GM19467 (cell line): ENCODE measurements at regions not wholly inside any gene's neighbourhood (a gene's known extent, or its start where the extent isn't known, plus 50 kb on each side); places are given as distances from the start of the nearest gene placed in this dataset.

Experiments used
- ATAC-seq: cut with Tn5 transposase; IDR thresholded peaks from one replicate; pipeline ENCODE4 v1.9.1; 2021; ENCODE audit warnings: mild to moderate bottlenecking, moderate library complexity; ENCODE audit not compliant: unreplicated experiment

GRCh38 chr3:135781026-135781815, 184.3 kb upstream of the PPP2R3A start:
- no peak for ATAC-seq

GRCh38 chr3:135784557-135784956, 181.0 kb upstream of the PPP2R3A start:
- ATAC-seq, result peak; percentile 69

- ATAC-seq, result no peak
These were observed 177.4 kb upstream of the PPP2R3A start for GRCh38 chr3:135788146-135788545.

- ATAC-seq, result no peak
These were observed 176.6 kb upstream of the PPP2R3A start for GRCh38 chr3:135788978-135789377.

- no peak for ATAC-seq
These were observed 173.4 kb upstream of the PPP2R3A start for GRCh38 chr3:135792174-135792573.

GRCh38 chr3:135792858-135793475, 172.6 kb upstream of the PPP2R3A start:
- ATAC-seq, result no peak

GRCh38 chr3:135800071-135800549, 165.4 kb upstream of the PPP2R3A start:
- ATAC-seq, result no peak

- ATAC-seq, result no peak
These were observed 164.5 kb upstream of the PPP2R3A start for GRCh38 chr3:135801018-135801417.

- no peak for ATAC-seq
These were observed 163.4 kb upstream of the PPP2R3A start for GRCh38 chr3:135802171-135802570.

GRCh38 chr3:135803028-135803692, 162.4 kb upstream of the PPP2R3A start:
- no peak for ATAC-seq

GRCh38 chr3:135805752-135806151, 159.8 kb upstream of the PPP2R3A start:
- ATAC-seq, result no peak

GRCh38 chr3:135806317-135806716, 159.2 kb upstream of the PPP2R3A start:
- ATAC-seq, result no peak

GRCh38 chr3:135807879-135808278, 157.6 kb upstream of the PPP2R3A start:
- no peak for ATAC-seq

- ATAC-seq, result no peak
These were observed 156.4 kb upstream of the PPP2R3A start for GRCh38 chr3:135809021-135809634.

GRCh38 chr3:135811651-135812050, 153.9 kb upstream of the PPP2R3A start:
- no peak for ATAC-seq

GRCh38 chr3:135812057-135812456, 153.5 kb upstream of the PPP2R3A start:
- no peak for ATAC-seq

GRCh38 chr3:135834465-135834864, 131.1 kb upstream of the PPP2R3A start:
- ATAC-seq, result no peak

GRCh38 chr3:135837977-135838631, 127.4 kb upstream of the PPP2R3A start:
- ATAC-seq, result no peak

GRCh38 chr3:135840436-135840835, 125.1 kb upstream of the PPP2R3A start:
- no peak for ATAC-seq

GRCh38 chr3:135844386-135844785, 121.1 kb upstream of the PPP2R3A start:
- no peak for ATAC-seq

GRCh38 chr3:135848051-135848450, 117.5 kb upstream of the PPP2R3A start:
- ATAC-seq, result no peak
